ENCODE measurements at regions not wholly inside any gene's neighbourhood (a gene's known extent, or its start where the extent isn't known, plus 50 kb on each side); places are given as distances from the start of the nearest gene placed in this dataset.

DNA sequence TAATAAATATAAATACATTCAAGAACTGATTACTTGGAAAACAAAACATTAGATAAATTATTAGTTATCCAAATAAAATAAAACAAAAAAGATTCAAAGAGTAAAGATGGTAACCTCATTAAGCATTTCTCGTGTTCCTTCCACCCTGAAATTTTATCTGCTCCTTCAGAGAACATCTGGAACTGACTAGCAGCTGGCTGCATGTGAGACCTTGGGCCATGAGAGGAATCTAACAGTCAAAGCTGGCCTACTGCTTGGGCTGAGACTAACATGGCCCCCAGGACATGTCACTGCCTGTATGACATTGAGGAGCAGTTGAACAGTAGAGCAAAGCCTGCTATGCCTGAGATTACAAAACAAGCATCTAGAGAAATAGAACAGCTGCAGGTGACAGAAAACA lies 208.5 kb upstream of the ZSWIM2 start:
- Histone ChIP-seq H3K9me3 (ENCODE audit: control insufficient read depth in 2 of 2, insufficient read depth in 1 of 2, low read depth in 1 of 2, low read length in 1 of 2) (peaks cover 0 to 1% of the 10 kb centered on the region in 2 donors), H3K27me3 (ENCODE audit: control insufficient read depth in 3 of 3, insufficient read depth in 3 of 3, low read length in 3 of 3) (no peaks in the 10 kb centered on the region), H3K4me1 (ENCODE audit: control insufficient read depth in 3 of 3, insufficient read depth in 2 of 3, low read depth in 1 of 3, low read length in 2 of 3) (no peaks in the 10 kb centered on the region), H3K36me3 (ENCODE audit: control insufficient read depth in 3 of 3, insufficient read depth in 2 of 3, low read depth in 1 of 3, low read length in 3 of 3) (no peaks in the 10 kb centered on the region), H3K27ac (ENCODE audit: low read depth in 1 of 3, low read length in 2 of 3) (no peak overlapping the region), H3K4me3 (ENCODE audit: low read depth in 1 of 3, low read length in 3 of 3) (no peak overlapping the region)
- 50 to 75% (median 62%) methylated on average over 1 of the region's 1 CpG for WGBS, 3 donors
- FAIRE-seq (no peak), DNase-seq (no peak)

DNA sequence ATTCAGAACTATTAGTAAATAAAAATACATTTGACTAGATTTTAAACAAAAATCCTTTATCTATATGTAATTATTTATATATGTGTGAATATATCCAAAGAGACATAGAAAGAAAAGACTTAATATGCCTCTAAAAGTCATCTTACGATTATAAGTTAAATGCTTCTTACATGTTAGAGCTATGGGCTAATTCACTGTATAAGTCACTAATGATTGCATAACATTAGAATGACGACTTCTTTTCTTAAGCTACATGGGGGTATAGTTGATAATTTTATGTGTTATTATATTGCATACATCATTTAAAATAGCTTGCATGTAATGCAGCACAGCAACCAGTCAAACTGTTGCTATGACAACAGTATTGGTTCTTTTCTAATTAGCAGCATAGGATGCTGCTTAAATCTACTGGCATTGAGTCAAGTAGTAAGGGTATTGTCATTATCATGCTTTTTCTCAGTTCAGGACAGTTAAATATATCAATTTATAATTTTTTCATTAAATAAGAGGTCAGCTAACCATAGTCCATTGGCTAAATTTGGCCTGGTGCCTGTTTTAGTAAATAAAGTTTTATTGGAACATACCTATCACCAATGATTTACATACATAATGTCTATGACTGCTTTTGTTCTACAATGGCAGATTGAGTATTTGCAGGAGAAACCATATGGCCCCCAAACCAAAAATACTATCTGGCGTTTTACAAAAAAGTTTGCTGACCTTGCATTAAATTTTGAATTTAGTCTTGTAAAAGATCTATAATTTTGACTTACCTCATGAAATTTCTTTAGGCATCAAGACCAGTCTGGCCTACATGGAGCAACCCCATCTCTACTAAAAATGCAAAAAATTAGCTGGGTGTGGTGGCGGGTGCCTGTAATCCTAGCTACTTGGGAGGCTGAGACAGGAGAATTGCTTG lies 207.7 kb upstream of the ZSWIM2 start:
- 80 to 90% (median 83%) methylated on average over 4 of the region's 4 CpGs for WGBS, 3 donors
- no peak for DNase-seq
- no peak overlapping the region for H3K27ac ChIP-seq (ENCODE audit: low read depth in 1 of 3, low read length in 2 of 3)
- no peaks in the 10 kb centered on the region for H3K4me1 ChIP-seq (ENCODE audit: control insufficient read depth in 3 of 3, insufficient read depth in 2 of 3, low read depth in 1 of 3, low read length in 2 of 3)
- H3K27me3 ChIP-seq (ENCODE audit: control insufficient read depth in 3 of 3, insufficient read depth in 3 of 3, low read length in 3 of 3): no peaks in the 10 kb centered on the region
- no peak overlapping the region for H3K4me3 ChIP-seq (ENCODE audit: low read depth in 1 of 3, low read length in 3 of 3)
- no peak for FAIRE-seq
- H3K9me3 ChIP-seq (ENCODE audit: control insufficient read depth in 2 of 2, insufficient read depth in 1 of 2, low read depth in 1 of 2, low read length in 1 of 2): peaks cover 0 to 1% of the 10 kb centered on the region in 2 donors
- no peaks in the 10 kb centered on the region for H3K36me3 ChIP-seq (ENCODE audit: control insufficient read depth in 3 of 3, insufficient read depth in 2 of 3, low read depth in 1 of 3, low read length in 3 of 3)

DNA sequence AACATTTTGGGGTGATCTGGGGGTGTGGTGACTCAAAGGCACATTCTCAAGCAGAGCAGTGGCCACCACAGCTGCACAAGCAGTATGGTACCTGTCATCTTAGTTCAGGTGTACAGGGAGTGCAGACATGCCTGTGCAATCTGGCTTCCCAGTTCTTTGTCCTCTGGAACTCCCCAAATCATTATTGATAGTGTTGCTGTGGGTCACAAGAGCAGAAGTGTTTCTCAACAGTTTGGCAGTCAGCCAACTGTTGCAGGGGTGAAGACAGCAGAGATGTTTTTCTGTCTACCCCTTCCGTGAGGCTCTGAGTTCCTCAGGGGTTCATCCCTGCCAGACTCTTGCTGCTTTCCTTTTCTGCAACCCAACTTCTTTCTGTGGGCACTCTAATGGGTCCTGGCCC lies 206.5 kb upstream of the ZSWIM2 start:
- DNase-seq: peak in 1 of 2 donors; percentile 30
- 5 to 33% (median 14%) methylated on average over 1 of the region's 1 CpG for WGBS, 3 donors
- Histone ChIP-seq H3K27ac (ENCODE audit: low read depth in 1 of 3, low read length in 2 of 3) (no peak overlapping the region), H3K4me3 (ENCODE audit: low read depth in 1 of 3, low read length in 3 of 3) (no peak overlapping the region), H3K4me1 (ENCODE audit: control insufficient read depth in 3 of 3, insufficient read depth in 2 of 3, low read depth in 1 of 3, low read length in 2 of 3) (no peaks in the 10 kb centered on the region), H3K27me3 (ENCODE audit: control insufficient read depth in 3 of 3, insufficient read depth in 3 of 3, low read length in 3 of 3) (no peaks in the 10 kb centered on the region), H3K36me3 (ENCODE audit: control insufficient read depth in 3 of 3, insufficient read depth in 2 of 3, low read depth in 1 of 3, low read length in 3 of 3) (no peaks in the 10 kb centered on the region), H3K9me3 (ENCODE audit: control insufficient read depth in 2 of 2, insufficient read depth in 1 of 2, low read depth in 1 of 2, low read length in 1 of 2) (peaks cover 0 to 1% of the 10 kb centered on the region in 2 donors)
- FAIRE-seq: no peak

DNA sequence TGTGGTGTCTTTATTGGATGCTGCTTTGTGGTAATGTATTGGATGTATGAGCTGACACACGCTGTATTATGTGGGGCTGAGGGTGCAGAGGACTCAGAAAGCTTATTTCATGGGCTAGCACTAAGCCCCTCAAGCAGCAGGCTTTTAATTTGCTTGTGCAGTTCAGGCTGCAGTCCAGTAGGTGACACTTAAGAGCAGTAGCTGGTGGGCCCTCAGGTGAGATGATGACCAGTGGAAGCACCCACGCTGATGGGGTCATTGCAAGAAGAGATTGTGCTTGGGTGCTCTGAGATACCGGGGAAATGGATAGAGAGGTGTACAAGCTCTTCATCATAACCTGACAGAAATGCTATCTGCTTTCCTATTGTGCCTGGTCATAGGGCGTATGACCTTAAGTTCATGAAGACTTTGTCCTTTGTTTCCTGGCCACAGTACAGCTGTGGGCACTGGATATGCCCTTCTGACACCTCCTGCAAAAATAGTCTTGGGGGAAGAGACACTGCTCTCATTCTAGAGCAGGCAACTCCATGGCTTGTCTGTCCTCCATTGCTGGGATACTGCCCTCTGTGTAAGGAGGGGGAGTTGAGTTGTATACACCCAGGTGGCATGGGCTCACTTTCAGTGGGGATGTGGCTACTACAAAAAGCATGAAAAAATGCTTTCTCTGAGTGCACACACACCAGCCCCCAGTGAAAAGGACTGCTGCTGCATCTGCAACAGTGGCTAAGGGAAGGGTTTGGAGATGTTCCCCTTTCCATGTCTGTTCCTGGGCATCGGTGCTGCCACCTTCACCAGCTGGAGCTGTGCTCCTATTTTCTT lies 205.7 kb upstream of the ZSWIM2 start:
- H3K4me3 ChIP-seq (ENCODE audit: low read depth in 1 of 3, low read length in 3 of 3): no peak overlapping the region
- H3K36me3 ChIP-seq (ENCODE audit: control insufficient read depth in 3 of 3, insufficient read depth in 2 of 3, low read depth in 1 of 3, low read length in 3 of 3): no peaks in the 10 kb centered on the region
- no peaks in the 10 kb centered on the region for H3K4me1 ChIP-seq (ENCODE audit: control insufficient read depth in 3 of 3, insufficient read depth in 2 of 3, low read depth in 1 of 3, low read length in 2 of 3)
- no peak for DNase-seq
- H3K27ac ChIP-seq (ENCODE audit: low read depth in 1 of 3, low read length in 2 of 3): no peak overlapping the region
- H3K9me3 ChIP-seq (ENCODE audit: control insufficient read depth in 2 of 2, insufficient read depth in 1 of 2, low read depth in 1 of 2, low read length in 1 of 2): peaks cover 0 to 1% of the 10 kb centered on the region in 2 donors
- 66 to 74% (median 70%) methylated on average over 5 of the region's 5 CpGs for WGBS, 3 donors
- no peak for FAIRE-seq
- H3K27me3 ChIP-seq (ENCODE audit: control insufficient read depth in 3 of 3, insufficient read depth in 3 of 3, low read length in 3 of 3): no peaks in the 10 kb centered on the region

DNA sequence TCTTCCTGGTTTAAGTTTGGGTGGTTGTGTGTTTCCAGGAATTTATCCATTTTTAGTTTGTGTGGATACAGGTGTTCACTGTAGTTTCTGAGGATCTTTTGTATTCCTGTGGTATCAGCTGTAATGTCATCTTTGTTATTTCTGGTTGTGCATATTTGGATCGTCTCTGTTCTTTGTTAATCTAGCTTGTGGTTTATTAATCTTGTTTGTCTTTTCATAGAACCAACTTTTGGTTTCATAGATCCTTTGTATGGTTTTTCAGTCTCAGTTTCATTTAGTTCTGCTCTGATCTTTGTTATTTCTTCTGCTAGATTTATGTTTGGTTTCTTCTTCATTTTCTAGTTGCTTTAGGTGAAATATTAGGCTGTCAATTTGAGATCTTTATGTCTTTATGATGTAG lies 202.4 kb upstream of the ZSWIM2 start:
- 35 to 47% (median 45%) methylated on average over 1 of the region's 1 CpG for WGBS, 3 donors
- Histone ChIP-seq H3K9me3 (ENCODE audit: control insufficient read depth in 2 of 2, insufficient read depth in 1 of 2, low read depth in 1 of 2, low read length in 1 of 2) (peaks cover 1 to 4% of the 10 kb centered on the region in 2 donors), H3K27ac (ENCODE audit: low read depth in 1 of 3, low read length in 2 of 3) (no peak overlapping the region), H3K4me1 (ENCODE audit: control insufficient read depth in 3 of 3, insufficient read depth in 2 of 3, low read depth in 1 of 3, low read length in 2 of 3) (no peaks in the 10 kb centered on the region), H3K36me3 (ENCODE audit: control insufficient read depth in 3 of 3, insufficient read depth in 2 of 3, low read depth in 1 of 3, low read length in 3 of 3) (no peaks in the 10 kb centered on the region), H3K4me3 (ENCODE audit: low read depth in 1 of 3, low read length in 3 of 3) (no peak overlapping the region), H3K27me3 (ENCODE audit: control insufficient read depth in 3 of 3, insufficient read depth in 3 of 3, low read length in 3 of 3) (no peaks in the 10 kb centered on the region)
- FAIRE-seq: no peak
- no peak for DNase-seq

- Histone ChIP-seq H3K4me1 (ENCODE audit: control insufficient read depth in 3 of 3, insufficient read depth in 2 of 3, low read depth in 1 of 3, low read length in 2 of 3) (no peaks in the 10 kb centered on the region), H3K4me3 (ENCODE audit: low read depth in 1 of 3, low read length in 3 of 3) (no peak overlapping the region), H3K36me3 (ENCODE audit: control insufficient read depth in 3 of 3, insufficient read depth in 2 of 3, low read depth in 1 of 3, low read length in 3 of 3) (no peaks in the 10 kb centered on the region), H3K27ac (ENCODE audit: low read depth in 1 of 3, low read length in 2 of 3) (no peak overlapping the region), H3K27me3 (ENCODE audit: control insufficient read depth in 3 of 3, insufficient read depth in 3 of 3, low read length in 3 of 3) (no peaks in the 10 kb centered on the region), H3K9me3 (ENCODE audit: control insufficient read depth in 2 of 2, insufficient read depth in 1 of 2, low read depth in 1 of 2, low read length in 1 of 2) (peaks cover 1 to 4% of the 10 kb centered on the region in 2 donors)
- DNase-seq (no peak), FAIRE-seq (no peak)
- WGBS, 3 donors: 78 to 89% (median 81%) methylated on average over 4 of the region's 4 CpGs
Observed at GRCh38 chr2:187050409-187050998, 201.5 kb upstream of the ZSWIM2 start.

DNA sequence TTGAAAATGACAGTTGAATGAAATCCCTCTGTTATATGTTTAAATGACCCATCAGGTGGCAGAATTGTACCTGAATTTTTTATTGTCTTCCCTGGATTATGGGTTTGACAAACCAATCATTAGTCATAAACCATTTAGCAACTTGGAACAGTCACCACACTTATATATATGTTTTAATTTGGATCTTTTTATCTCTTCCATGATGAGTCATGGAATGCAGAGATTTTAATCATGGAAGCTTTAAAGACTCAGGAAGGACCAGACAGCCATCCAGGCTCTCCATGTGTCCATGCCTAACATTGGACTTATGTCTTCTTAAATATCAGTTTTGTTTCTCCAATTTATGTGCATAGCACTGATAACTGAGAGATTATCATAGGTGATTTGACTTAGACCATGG lies 188.3 kb upstream of the ZSWIM2 start:
- Histone ChIP-seq H3K4me1 (ENCODE audit: control insufficient read depth in 3 of 3, insufficient read depth in 2 of 3, low read depth in 1 of 3, low read length in 2 of 3) (no peaks in the 10 kb centered on the region), H3K4me3 (ENCODE audit: low read depth in 1 of 3, low read length in 3 of 3) (no peak overlapping the region), H3K9me3 (ENCODE audit: control insufficient read depth in 2 of 2, insufficient read depth in 1 of 2, low read depth in 1 of 2, low read length in 1 of 2) (no peaks in the 10 kb centered on the region), H3K27me3 (ENCODE audit: control insufficient read depth in 3 of 3, insufficient read depth in 3 of 3, low read length in 3 of 3) (no peaks in the 10 kb centered on the region), H3K27ac (ENCODE audit: low read depth in 1 of 3, low read length in 2 of 3) (no peak overlapping the region), H3K36me3 (ENCODE audit: control insufficient read depth in 3 of 3, insufficient read depth in 2 of 3, low read depth in 1 of 3, low read length in 3 of 3) (no peaks in the 10 kb centered on the region)
- DNase-seq (no peak), FAIRE-seq (no peak)

GRCh38 chr2:187034434-187034833 lies 185.5 kb upstream of the ZSWIM2 start:
- DNase-seq: no peak
- no peaks in the 10 kb centered on the region for H3K36me3 ChIP-seq (ENCODE audit: control insufficient read depth in 3 of 3, insufficient read depth in 2 of 3, low read depth in 1 of 3, low read length in 3 of 3)
- H3K9me3 ChIP-seq (ENCODE audit: control insufficient read depth in 2 of 2, insufficient read depth in 1 of 2, low read depth in 1 of 2, low read length in 1 of 2): no peaks in the 10 kb centered on the region
- H3K4me3 ChIP-seq (ENCODE audit: low read depth in 1 of 3, low read length in 3 of 3): no peak overlapping the region
- no peaks in the 10 kb centered on the region for H3K27me3 ChIP-seq (ENCODE audit: control insufficient read depth in 3 of 3, insufficient read depth in 3 of 3, low read length in 3 of 3)
- H3K4me1 ChIP-seq (ENCODE audit: control insufficient read depth in 3 of 3, insufficient read depth in 2 of 3, low read depth in 1 of 3, low read length in 2 of 3): no peaks in the 10 kb centered on the region
- FAIRE-seq: no peak
- H3K27ac ChIP-seq (ENCODE audit: low read depth in 1 of 3, low read length in 2 of 3): no peak overlapping the region

Measured in small intestine (tissue), 7 donors.